Loucy (cell line): ENCODE measurements at regions not wholly inside any gene's neighbourhood (a gene's known extent, or its start where the extent isn't known, plus 50 kb on each side); places are given as distances from the start of the nearest gene placed in this dataset.

ENCODE experiments used
- H2AFZ ChIP-seq: fragments of 200-600 bp; sonication (generic); 2 replicates; pipeline ENCODE4 v1.6.0; 2016; ENCODE audit warnings: antibody characterized with exemption, mild to moderate bottlenecking, low read length, moderate library complexity
- H3F3A ChIP-seq: fragments of 200-600 bp; 2 replicates; pipeline ENCODE4 v1.6.0; 2016; ENCODE audit warnings: antibody characterized with exemption, low read depth, mild to moderate bottlenecking
- H3K27me3 ChIP-seq: fragments of 200-600 bp; sonication (generic); 2 replicates; pipeline ENCODE4 v1.6.1; 2014; ENCODE audit warnings: low read length, mild to moderate bottlenecking; ENCODE audit not compliant: insufficient read depth, poor library complexity, severe bottlenecking
- H3K36me3 ChIP-seq: fragments of 200-600 bp; sonication (generic); 2 replicates; pipeline ENCODE4 v1.6.1; 2016; ENCODE audit warnings: low read length; ENCODE audit not compliant: insufficient read depth
- H3K4me1 ChIP-seq: fragments of 200-600 bp; sonication (generic); 2 replicates; pipeline ENCODE4 v1.5.1; 2014; ENCODE audit warnings: low read length, mild to moderate bottlenecking; ENCODE audit not compliant: insufficient read depth, poor library complexity, severe bottlenecking
- H3K4me2 ChIP-seq: fragments of 200-600 bp; sonication (generic); 2 replicates; pipeline ENCODE4 v1.6.0; 2014; ENCODE audit warnings: antibody characterized with exemption, low read length, low read depth, mild to moderate bottlenecking; ENCODE audit not compliant: poor library complexity, severe bottlenecking
- H3K4me3 ChIP-seq: fragments of 200-600 bp; sonication (generic); 2 replicates; pipeline ENCODE4 v1.5.1; 2014; ENCODE audit warnings: low read length, mild to moderate bottlenecking, mixed read lengths; ENCODE audit not compliant: poor library complexity, severe bottlenecking
- H3K79me2 ChIP-seq: fragments of 200-600 bp; sonication (generic); 2 replicates; pipeline ENCODE4 v1.6.1; 2014; ENCODE audit warnings: low read length; ENCODE audit not compliant: insufficient read depth
- H3K9ac ChIP-seq: fragments of 200-600 bp; sonication (generic); 2 replicates; pipeline ENCODE4 v1.6.0; 2014; ENCODE audit warnings: mild to moderate bottlenecking, low read depth, low read length, moderate library complexity; ENCODE audit not compliant: poor library complexity, severe bottlenecking
- H3K9me2 ChIP-seq: fragments of 200-600 bp; sonication (generic); replicated peaks from 2 replicates; pipeline ENCODE4 v1.6.1; 2016; ENCODE audit warnings: low read depth, low read length, mixed read lengths
- H3K9me3 ChIP-seq: fragments of 200-600 bp; sonication (generic); 2 replicates; pipeline ENCODE4 v1.6.1; 2014; ENCODE audit warnings: mild to moderate bottlenecking, antibody characterized with exemption, low read length, low read depth; ENCODE audit not compliant: insufficient read depth
- H4K20me1 ChIP-seq: fragments of 200-600 bp; sonication (generic); 2 replicates; pipeline ENCODE4 v1.6.0; 2014; ENCODE audit warnings: antibody characterized with exemption, low read length, mild to moderate bottlenecking; ENCODE audit not compliant: insufficient read depth, poor library complexity, severe bottlenecking
- CTCF ChIP-seq: fragments of 200-600 bp; sonication (generic); conservative IDR thresholded peaks from 2 replicates; pipeline ENCODE4 v1.5.1; 2014; ENCODE audit warnings: mild to moderate bottlenecking, antibody characterized with exemption, low read length
- EZH2phosphoT487 ChIP-seq: fragments of 200-600 bp; IDR thresholded peaks from 2 replicates; pipeline ENCODE4 v1.6.1; 2018; ENCODE audit warnings: antibody characterized with exemption, mild to moderate bottlenecking, moderate library complexity, borderline replicate concordance

DNA sequence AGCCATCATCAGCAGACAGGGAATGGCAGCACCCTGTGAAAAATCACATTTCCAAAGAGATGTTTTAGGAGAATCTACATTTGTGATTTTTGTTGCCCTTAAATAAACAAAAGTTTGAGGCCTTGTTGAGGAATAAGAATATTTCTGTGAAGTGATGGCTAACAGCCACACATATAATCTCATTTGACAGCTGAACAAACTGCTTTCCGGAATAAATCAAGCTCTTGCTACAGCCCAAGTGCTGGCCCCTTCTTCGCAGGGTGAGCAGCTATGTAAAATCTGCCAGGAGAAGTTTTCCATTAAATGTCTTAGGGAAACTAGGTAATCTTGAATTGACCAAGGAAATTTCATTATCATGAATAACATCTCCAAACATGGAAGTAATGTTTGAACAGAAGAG, 106.4 kb upstream of the GPM6B start:
- no peak for TF ChIP-seq CTCF
- no peak for TF ChIP-seq EZH2phosphoT487
- no peak overlapping the region for H3K9ac ChIP-seq
- no peaks in the 10 kb centered on the region for H4K20me1 ChIP-seq
- no peaks in the 10 kb centered on the region for H3F3A ChIP-seq
- H3K9me3 ChIP-seq: no peaks in the 10 kb centered on the region
- H3K79me2 ChIP-seq: no peaks in the 10 kb centered on the region
- H3K4me2 ChIP-seq: no peak overlapping the region
- H3K4me1 ChIP-seq: no peaks in the 10 kb centered on the region
- H3K27me3 ChIP-seq: no peaks in the 10 kb centered on the region
- H2AFZ ChIP-seq: no peak overlapping the region
- no peak overlapping the region for H3K4me3 ChIP-seq
- H3K36me3 ChIP-seq: no peaks in the 10 kb centered on the region
- no peaks in the 10 kb centered on the region for H3K9me2 ChIP-seq

DNA sequence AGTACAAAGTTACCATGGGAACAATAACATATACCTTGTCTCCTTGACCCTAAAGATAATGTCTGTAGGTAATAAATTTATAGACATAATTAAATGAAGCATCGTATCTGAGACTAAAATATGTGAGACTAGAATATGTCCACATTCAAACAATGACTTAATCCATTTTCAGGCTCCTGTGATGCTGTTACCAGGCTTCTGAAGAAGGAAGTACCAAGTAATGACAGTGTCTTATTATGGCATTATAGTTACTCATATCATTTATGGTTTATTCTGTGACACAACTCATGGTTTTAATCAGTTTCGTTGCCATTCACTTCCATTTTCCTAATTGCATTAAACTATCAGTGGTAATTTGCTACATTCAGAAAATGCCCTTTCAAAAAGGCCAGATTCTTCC, 100.6 kb upstream of the GPM6B start:
- no peak overlapping the region for H3K4me2 ChIP-seq
- no peak overlapping the region for H3K9ac ChIP-seq
- no peak overlapping the region for H3K4me3 ChIP-seq
- H2AFZ ChIP-seq: no peak overlapping the region
- H3K9me3 ChIP-seq: no peaks in the 10 kb centered on the region
- H3K9me2 ChIP-seq: no peaks in the 10 kb centered on the region
- TF ChIP-seq EZH2phosphoT487: no peak
- no peak for TF ChIP-seq CTCF
- no peaks in the 10 kb centered on the region for H3K27me3 ChIP-seq
- no peaks in the 10 kb centered on the region for H3F3A ChIP-seq
- no peaks in the 10 kb centered on the region for H4K20me1 ChIP-seq
- no peaks in the 10 kb centered on the region for H3K36me3 ChIP-seq
- no peaks in the 10 kb centered on the region for H3K79me2 ChIP-seq
- no peaks in the 10 kb centered on the region for H3K4me1 ChIP-seq

DNA sequence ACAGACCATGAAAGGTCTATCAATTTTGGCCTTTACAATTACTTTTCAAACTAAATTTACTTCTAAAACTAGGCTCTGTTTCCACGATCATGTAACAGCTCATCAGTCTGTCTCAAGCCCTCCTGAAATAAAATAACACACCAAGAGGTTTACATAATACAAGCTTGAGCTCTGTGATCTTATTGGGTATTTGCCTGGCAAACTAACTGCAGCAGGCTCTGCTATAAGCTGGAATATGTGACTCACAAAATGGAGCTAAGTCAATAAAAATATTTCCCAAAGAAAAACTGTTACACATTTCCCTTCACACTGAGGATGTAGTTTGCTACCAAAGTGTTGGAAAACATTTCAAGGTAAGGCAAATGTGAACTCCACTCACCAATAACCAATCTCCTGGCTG, 94.7 kb upstream of the GPM6B start:
- no peak for TF ChIP-seq EZH2phosphoT487
- no peak for TF ChIP-seq CTCF
- Histone ChIP-seq H3K27me3 (no peaks in the 10 kb centered on the region), H3K9ac (no peak overlapping the region), H3K9me2 (no peaks in the 10 kb centered on the region), H2AFZ (no peak overlapping the region), H3K9me3 (no peaks in the 10 kb centered on the region), H3K4me1 (no peaks in the 10 kb centered on the region), H3K4me2 (no peak overlapping the region), H3K79me2 (no peaks in the 10 kb centered on the region), H3K4me3 (no peak overlapping the region), H4K20me1 (no peaks in the 10 kb centered on the region), H3K36me3 (no peaks in the 10 kb centered on the region), H3F3A (no peaks in the 10 kb centered on the region)
